T1000 (cell line): ENCODE measurements at regions not wholly inside any gene's neighbourhood (a gene's known extent, or its start where the extent isn't known, plus 50 kb on each side); places are given as distances from the start of the nearest gene placed in this dataset.

Experiments used
- DNase-seq: peaks from one replicate; lab custom pipeline; 2025; ENCODE audit warnings: mixed read lengths; lab: John Stamatoyannopoulos, UW

DNA sequence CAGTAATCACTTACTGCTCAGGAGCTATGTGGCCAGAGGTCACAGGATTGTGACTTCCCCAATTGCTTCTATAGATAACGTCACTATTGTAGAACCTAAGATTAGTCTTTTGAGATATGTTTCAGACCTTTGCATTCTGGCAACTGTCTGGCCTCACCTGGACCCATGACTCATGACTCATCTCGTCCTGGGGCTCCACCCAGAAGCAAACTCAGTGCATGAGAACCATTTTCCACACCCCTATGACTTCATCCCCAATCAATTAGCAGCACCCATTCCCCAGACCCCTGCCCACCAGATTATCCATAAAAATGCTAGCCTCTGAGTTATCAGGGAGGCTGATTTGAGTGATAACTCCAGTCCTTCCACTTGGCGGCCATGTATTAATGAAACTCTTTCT lies 186.9 kb downstream of the EMP1 start:
- DNase-seq, result no peak

DNA sequence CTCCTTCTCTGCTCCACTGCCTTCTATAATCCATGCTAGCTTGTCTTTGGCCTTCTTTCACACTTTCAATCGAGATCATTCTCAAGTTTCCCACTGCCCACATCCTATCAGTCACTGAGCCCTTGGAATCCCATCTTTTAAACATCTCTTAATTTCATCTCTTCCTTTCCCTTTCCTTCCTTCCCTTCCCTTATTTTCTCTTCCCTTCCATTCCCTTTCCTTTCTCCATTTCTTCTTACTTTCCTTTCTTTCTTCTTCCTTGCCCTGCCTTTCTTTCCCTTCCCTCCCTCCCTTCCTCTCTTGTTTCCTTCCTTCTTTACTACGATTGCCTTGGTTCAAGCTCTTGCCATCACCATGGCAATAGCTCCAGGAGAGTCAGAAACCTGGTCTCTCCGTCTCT lies 183.8 kb downstream of the EMP1 start:
- DNase-seq, result no peak

GRCh38 chr12:13379531-13380188 lies 183.1 kb downstream of the EMP1 start:
- DNase-seq, result no peak

DNA sequence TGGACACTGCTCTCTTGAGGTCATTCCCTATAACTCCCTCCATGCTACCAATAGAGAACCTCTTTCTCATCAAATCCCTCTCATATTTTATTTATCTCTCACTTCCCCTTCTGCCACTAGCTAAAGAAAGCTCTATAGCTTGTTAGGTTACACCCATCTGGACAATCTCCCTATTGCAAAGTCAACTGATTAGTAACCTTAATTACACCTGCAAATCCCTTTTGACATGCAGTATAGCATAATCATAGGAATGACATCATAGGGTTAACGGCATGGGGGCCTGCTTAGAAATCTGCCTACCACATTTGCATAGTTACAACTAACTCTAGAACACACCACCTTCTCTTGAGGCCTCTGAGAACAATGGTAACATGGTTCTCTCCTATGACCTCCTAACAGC lies 181.2 kb downstream of the EMP1 start:
- DNase-seq, result no peak

DNA sequence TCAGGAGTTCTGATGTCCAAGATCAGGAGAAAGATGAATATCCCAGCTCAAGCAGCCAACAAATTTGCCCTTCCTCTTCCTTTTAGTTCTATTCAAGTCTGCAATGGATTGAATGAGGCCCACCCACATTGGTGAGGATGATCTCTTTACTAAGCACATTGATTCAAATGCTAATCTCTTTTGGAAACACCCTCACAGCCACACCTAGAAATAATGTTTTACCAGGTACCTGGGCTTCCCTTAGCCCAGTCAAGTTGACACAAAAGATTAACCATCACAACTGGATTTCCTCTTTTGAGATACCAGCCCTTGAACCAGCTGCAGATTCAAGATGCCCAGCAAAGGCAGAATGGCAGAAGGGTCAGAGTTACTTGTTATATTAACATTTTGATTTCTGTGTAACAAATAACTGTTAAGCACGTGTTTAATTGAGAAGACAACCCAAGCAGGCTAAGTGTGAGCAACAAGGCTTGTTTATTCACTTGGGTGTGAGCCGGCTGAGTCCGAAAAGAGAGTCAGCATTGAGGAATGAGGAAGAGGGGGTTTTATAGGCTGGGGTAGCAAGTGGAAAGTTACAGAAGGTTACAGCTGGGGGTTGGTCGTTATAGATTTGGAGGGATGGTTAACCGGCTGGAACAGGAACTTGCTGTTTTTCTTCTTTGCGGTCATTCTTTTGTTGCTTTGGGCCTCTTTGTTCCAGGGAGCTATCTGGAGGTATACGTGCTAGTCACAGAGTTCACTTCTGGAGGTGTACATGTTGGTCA lies 180.3 kb downstream of the EMP1 start:
- no peak for DNase-seq

DNA sequence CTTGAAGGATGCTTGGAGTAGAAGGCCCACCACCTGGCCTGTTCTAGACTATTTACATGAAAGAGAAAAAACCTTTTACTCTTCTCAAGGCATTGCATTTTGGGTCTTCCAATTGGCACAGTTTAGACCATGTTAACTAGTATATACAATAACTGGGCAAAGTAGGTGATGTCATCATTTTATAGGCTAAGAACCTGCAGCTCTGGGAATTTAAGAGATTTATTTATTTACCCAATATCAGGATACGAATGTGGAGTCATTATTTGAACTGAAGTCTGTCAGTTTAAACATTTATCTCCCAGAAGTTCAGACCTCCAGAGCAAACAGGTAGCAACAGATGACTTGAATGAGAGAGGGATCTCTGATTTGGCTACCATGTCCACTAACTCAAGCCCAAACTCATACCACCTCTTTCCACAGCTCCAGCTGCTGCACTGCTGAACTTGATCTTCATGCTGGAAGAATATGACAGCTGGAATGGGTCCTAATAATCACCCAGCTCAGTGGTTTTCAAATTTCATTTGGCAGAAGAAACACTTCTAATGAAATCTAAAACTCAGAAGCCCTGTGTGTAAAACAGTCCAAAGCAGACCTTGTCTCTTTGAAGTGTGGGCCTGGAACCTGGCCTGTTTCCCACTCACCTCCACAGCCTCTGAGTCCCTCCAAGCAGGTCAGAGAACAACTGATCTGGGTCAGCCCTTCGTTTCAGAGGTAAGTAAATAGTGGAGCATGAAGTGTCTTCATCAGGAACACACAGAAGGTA lies 179.2 kb downstream of the EMP1 start:
- DNase-seq, result no peak

DNA sequence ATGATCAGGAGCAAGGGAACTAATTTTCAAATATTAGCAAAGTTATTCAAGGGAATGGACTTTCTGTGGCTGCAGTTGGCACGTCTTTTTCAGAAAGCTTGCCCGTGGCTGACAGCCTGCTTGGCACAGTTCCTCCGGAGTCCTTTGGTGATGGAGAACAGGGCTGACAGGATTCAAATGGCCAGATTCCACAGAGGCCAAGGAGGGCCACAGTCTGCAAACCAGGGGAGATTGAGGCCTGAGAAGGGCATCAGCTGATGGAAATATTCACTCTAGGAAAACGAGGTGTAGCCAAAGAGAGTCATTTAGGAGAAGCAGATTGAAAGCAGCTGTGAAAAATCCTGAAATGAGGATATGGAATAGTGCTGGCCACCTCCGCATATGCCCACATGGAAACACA lies 178.3 kb downstream of the EMP1 start:
- no peak for DNase-seq

DNA sequence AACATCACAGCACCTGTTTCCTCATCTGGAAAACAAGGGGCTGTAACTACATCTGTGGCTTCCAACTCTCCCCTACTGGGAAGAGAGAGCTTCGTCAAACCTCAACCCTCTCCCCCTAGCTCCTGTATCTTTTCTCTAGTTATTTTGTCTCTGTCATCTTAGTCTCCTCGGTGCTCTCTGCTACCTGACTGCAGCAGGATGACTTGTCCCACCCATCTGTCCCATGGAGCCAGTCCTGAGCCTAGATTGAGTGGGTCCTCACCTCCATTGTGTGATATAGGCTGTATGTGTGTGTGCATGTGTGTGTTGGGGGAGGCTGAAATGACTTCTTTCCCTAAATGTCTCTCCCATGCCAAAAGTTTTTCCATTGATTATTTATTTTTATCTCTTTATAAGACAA lies 177.3 kb downstream of the EMP1 start:
- DNase-seq, result no peak

DNA sequence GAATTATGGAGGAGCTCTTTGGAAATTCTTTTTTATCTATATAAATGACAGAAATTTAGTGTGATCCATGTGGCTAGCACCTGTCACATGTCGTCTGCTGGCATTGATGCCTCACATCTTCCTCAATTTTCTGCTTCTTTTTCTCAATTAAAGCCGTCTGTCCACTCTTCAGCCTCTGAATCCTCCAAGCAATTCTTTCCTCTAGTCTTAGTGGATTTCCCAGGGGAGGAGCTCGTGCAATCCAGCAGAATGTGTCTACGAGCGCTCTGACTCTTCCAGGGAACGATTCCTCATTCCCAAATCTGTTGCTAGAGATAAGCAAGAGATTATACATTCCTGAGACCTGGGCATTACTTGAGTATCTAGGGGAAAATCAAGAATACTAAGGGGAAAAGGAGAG lies 176.6 kb downstream of the EMP1 start:
- no peak for DNase-seq

- DNase-seq, result no peak
Observed at GRCh38 chr12:13372386-13372785, 175.9 kb downstream of the EMP1 start.

DNA sequence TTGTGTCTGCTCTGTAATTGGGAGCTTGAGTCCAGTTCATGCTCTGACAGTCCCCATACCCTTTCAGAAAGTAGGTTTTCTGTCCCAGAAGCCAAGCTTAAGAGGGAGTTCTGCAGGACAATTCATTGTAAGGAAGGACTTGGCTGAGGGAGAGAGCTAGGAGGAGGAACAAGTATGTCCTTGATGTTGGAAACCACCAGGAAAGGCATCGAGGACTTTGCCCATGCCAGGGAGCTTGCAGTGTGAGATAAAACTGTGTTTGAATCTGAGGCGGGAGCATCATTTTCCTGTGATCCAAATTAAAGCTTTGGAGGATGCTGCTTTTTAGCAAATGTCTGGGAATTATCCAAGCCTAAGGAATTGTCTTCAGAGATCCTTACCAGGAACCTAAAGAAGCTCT lies 175.3 kb downstream of the EMP1 start:
- no peak for DNase-seq

DNA sequence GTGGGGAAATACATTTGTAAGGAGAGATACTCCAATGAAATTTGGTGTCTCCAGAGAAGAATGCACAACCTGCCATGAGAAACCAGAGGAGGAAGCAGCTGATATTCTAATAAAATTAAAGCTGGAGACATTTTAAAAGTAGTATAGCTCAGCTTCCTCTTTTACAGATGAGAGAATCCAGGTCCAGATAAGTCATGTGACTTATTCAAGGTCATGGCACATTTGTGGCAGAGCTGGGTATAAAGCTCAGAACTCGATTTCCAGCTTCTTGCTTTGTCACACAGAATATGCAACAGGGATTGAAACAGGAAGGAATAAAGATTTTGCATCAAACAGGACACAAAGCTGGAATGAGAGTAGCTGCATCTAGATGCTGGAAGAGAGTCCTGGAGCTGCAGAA lies 174.8 kb downstream of the EMP1 start:
- DNase-seq, result no peak

- DNase-seq, result no peak
Observed at GRCh38 chr12:13369474-13370056, 173.0 kb downstream of the EMP1 start.

- no peak for DNase-seq
Observed at GRCh38 chr12:13368971-13369370, 172.4 kb downstream of the EMP1 start.

DNA sequence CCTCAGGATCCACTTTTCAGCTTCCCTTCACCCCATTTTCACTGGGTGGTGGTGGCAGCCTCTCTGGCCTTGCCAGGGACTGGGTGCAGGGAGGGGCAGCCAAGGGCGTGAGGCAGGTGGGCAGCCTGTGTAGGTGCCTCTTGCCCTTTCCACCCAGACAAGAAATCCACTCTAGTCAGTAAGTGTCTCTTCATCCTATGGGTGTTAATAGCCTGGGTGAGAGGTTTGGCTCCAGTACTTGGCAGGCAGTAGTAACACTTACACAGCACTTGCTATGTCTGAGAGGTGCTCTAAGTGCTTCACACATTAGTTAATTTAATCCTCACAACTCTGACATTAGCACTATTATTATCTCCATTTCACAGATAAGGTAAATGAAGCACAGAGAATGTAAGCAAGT lies 171.9 kb downstream of the EMP1 start:
- no peak for DNase-seq

GRCh38 chr12:13367973-13368372 lies 171.4 kb downstream of the EMP1 start:
- no peak for DNase-seq

- DNase-seq, result no peak
Observed at GRCh38 chr12:13365748-13366366, 169.3 kb downstream of the EMP1 start.

DNA sequence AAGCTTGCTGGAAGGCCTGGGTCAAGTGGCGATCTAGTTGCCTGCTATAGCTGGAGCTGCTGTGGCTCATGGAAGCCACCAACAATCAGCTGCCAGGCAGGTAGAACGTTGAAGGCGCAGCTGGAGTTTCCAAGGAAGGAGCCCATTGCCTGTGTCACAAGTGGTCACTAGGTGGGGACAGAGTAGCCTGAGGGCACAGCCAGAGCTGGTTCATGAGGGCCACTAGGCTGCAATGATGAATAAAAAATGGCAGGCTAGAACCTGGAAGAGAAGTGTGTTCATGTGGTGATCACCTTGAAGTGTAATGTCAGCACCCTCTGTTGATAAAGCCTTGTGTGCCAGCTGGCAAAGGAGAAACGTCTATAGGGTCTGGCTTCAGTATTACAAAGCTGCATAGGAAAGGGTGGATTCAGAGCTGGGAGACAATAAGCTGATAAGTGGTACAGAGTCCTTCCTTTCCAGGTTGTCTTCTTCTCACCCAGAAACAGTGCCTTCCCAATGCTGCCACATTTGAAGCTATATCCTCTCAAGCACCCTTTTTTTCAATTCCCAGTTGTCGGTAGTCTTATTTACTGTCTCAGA lies 165.8 kb downstream of the EMP1 start:
- DNase-seq, result peak; percentile 42

- DNase-seq, result no peak
Observed at GRCh38 chr12:13359636-13360035, 163.1 kb downstream of the EMP1 start.

DNA sequence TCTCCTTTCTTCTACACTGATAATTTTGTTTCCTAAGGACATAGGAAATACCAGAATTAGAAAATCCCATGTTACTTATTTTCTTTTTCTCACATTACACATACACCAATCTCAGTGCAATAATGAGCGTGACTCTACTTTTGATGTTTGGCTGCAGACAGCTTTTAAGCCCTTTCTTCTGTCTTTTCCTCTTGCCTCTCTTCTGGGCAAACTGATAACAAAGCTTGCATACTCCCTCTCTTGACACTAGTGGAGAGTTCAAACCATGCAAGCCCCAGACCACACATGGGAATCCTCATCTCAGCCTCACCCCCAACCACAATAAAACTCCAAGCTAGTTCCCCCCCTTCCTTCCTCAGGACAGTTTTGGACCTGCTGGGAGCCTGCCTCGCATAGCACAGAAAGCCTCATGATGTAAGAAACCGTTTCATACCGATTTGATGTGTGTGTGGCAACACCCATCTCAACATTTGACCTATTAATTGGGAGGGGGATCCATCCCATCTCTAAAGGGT lies 161.9 kb downstream of the EMP1 start:
- DNase-seq, result no peak

- no peak for DNase-seq
Observed at GRCh38 chr12:13350946-13351345, 154.4 kb downstream of the EMP1 start.

DNA sequence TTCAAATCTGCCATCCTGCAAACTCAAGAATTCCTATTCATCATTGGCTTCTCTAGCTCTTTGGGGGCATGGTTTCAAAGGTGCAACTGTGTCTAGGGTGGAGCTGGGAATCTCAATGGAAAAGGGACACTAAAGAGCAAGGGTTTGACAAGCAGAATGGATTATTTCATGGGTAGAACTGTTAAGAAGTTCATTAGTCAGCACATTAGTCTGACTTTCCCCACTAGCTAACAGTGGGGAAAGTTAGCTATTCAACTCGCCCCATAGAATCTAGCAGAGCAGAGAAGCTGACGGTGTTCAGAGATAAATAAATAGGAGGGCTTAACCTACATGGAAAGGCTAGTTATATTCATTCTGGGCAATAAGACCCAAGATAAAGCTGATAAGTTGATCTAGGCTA lies 153.9 kb downstream of the EMP1 start:
- DNase-seq, result no peak
